PC-9 (cell line): ENCODE measurements at regions not wholly inside any gene's neighbourhood (a gene's known extent, or its start where the extent isn't known, plus 50 kb on each side); places are given as distances from the start of the nearest gene placed in this dataset.
"Not testable (repeated sequence)": the region's sequence is repeated elsewhere in the genome, so short reads cannot be mapped to it uniquely, and the experiment has no call there.

Source experiments
- BruUV-seq: library from RNA; stranded (reverse); fragments of 400-500 nt; replicated peaks from 2 replicates; lab custom pipeline; 2021; lab: Mats Ljungman, UMichigan
- CTCF ChIA-PET: fragments of 300-600 bp; sonication (Branson Sonifier 250); formaldehyde crosslinking; loops from one replicate; lab custom pipeline; 2022; ENCODE audit warnings: antibody characterized with exemption; lab: Charles Lee
- POLR2A ChIA-PET: fragments of 300-600 bp; sonication (Branson Sonifier 250); formaldehyde crosslinking; loops from one replicate; lab custom pipeline; 2022; ENCODE audit warnings: antibody characterized with exemption; ENCODE audit not compliant: unreplicated experiment; lab: Charles Lee
- DNase-seq, 2 experiments: peaks; one replicate each; pipeline versions ENCODE4 v3.0.0 to v3.0.0-alpha.2; 2015 to 2022; ENCODE audit warnings: mixed read lengths in 1 of 2
- H2AFZ ChIP-seq: fragments of 200-600 bp; sonication (generic); 2 replicates; pipeline ENCODE4 v1.8.1; 2017; ENCODE audit warnings: antibody characterized with exemption
- H3F3A ChIP-seq: fragments of 200-600 bp; sonication (generic); 2 replicates; pipeline ENCODE4 v1.8.1; 2017; ENCODE audit warnings: antibody characterized with exemption, mild to moderate bottlenecking, low read depth; ENCODE audit not compliant: insufficient read depth
- H3K27ac ChIP-seq: fragments of 200-600 bp; sonication (generic); 2 replicates; pipeline ENCODE4 v1.6.1; 2016; ENCODE audit warnings: mixed run types
- H3K27me3 ChIP-seq: fragments of 200-600 bp; sonication (generic); 2 replicates; pipeline ENCODE4 v1.6.1; 2016; ENCODE audit warnings: low read depth, mixed run types; ENCODE audit not compliant: insufficient read depth
- H3K36me3 ChIP-seq: fragments of 200-600 bp; sonication (generic); 2 replicates; pipeline ENCODE4 v1.6.1; 2016; ENCODE audit warnings: low read depth, mixed run types
- H3K4me1 ChIP-seq: fragments of 200-600 bp; sonication (generic); replicated peaks from 2 replicates; pipeline ENCODE4 v1.6.1; 2016; ENCODE audit warnings: mixed run types; ENCODE audit not compliant: insufficient read depth
- H3K4me2 ChIP-seq: fragments of 200-600 bp; sonication (generic); 2 replicates; pipeline ENCODE4 v1.6.1; 2017; ENCODE audit warnings: mixed run types
- H3K4me3 ChIP-seq: fragments of 200-600 bp; sonication (generic); 2 replicates; pipeline ENCODE4 v1.6.1; 2016; ENCODE audit warnings: mixed run types
- H3K79me2 ChIP-seq: fragments of 200-600 bp; sonication (generic); 2 replicates; pipeline ENCODE4 v1.6.1; 2017; ENCODE audit warnings: low read depth, mixed run types
- H3K9me2 ChIP-seq: fragments of 200-600 bp; sonication (generic); 2 replicates; pipeline ENCODE4 v1.8.1; 2017; ENCODE audit warnings: mild to moderate bottlenecking; ENCODE audit not compliant: insufficient read depth
- H3K9me3 ChIP-seq: fragments of 200-600 bp; sonication (generic); 2 replicates; pipeline ENCODE4 v1.8.1; 2016; ENCODE audit warnings: low read depth; ENCODE audit not compliant: insufficient read depth
- H4K20me1 ChIP-seq: fragments of 200-600 bp; sonication (generic); 2 replicates; pipeline ENCODE4 v1.8.1; 2017; ENCODE audit not compliant: insufficient read depth
- EZH2 ChIP-seq: fragments of 200-600 bp; sonication (generic); IDR thresholded peaks from 2 replicates; pipeline ENCODE4 v1.8.0; 2017; ENCODE audit warnings: antibody characterized with exemption, low read depth
- intact Hi-C: fragments of 100-400 bp; cut with micrococcal nuclease; formaldehyde crosslinking; loops from one replicate; pipeline ENCODE4 v1.10.0; 2022; ENCODE audit not compliant: unreplicated experiment
- TF ChIP-seq, protein P1 (sequence below): fragments of 200-600 bp; sonication (generic); conservative IDR thresholded peaks from 2 replicates; pipeline ENCODE4 v1.6.1; 2017; ENCODE audit warnings: mixed run types, antibody characterized with exemption, mild to moderate bottlenecking, moderate library complexity

GRCh38 chr16:50489182-50489581 lies 59.0 kb upstream of the NKD1 start:
- TF ChIP-seq, protein P1, sequence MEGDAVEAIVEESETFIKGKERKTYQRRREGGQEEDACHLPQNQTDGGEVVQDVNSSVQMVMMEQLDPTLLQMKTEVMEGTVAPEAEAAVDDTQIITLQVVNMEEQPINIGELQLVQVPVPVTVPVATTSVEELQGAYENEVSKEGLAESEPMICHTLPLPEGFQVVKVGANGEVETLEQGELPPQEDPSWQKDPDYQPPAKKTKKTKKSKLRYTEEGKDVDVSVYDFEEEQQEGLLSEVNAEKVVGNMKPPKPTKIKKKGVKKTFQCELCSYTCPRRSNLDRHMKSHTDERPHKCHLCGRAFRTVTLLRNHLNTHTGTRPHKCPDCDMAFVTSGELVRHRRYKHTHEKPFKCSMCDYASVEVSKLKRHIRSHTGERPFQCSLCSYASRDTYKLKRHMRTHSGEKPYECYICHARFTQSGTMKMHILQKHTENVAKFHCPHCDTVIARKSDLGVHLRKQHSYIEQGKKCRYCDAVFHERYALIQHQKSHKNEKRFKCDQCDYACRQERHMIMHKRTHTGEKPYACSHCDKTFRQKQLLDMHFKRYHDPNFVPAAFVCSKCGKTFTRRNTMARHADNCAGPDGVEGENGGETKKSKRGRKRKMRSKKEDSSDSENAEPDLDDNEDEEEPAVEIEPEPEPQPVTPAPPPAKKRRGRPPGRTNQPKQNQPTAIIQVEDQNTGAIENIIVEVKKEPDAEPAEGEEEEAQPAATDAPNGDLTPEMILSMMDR = no peak
- TF ChIP-seq EZH2 = no peak
- H2AFZ ChIP-seq = no peak overlapping the region
- no TSS peak for BruUV-seq
- no peaks in the 10 kb centered on the region for H3K79me2 ChIP-seq
- H3F3A ChIP-seq = no peaks in the 10 kb centered on the region
- H3K4me2 ChIP-seq = no peak overlapping the region
- H3K27me3 ChIP-seq = no peaks in the 10 kb centered on the region
- H3K27ac ChIP-seq = no peak overlapping the region
- ChIA-PET POLR2A (no interaction called here), CTCF (no interaction called here)
- no peak overlapping the region for H3K4me3 ChIP-seq
- no peaks in the 10 kb centered on the region for H3K36me3 ChIP-seq
- no peaks in the 10 kb centered on the region for H4K20me1 ChIP-seq
- H3K9me2 ChIP-seq = no peaks in the 10 kb centered on the region
- intact Hi-C loops = no loop called here
- H3K4me1 ChIP-seq = no peaks in the 10 kb centered on the region
- H3K9me3 ChIP-seq = peaks cover 4% of the 10 kb centered on the region; the same call in 1 of the 2 replicates
- no peak for DNase-seq

GRCh38 chr16:50487528-50487927 lies 60.7 kb upstream of the NKD1 start:
- Histone ChIP-seq H3K27ac (no peak overlapping the region), H3K27me3 (no peaks in the 10 kb centered on the region), H3K79me2 (no peaks in the 10 kb centered on the region), H3K4me1 (no peaks in the 10 kb centered on the region), H3K9me3 (peaks cover 4% of the 10 kb centered on the region; the same call in 1 of the 2 replicates), H2AFZ (no peak overlapping the region), H3F3A (no peaks in the 10 kb centered on the region), H3K36me3 (no peaks in the 10 kb centered on the region), H3K4me3 (no peak overlapping the region), H3K9me2 (no peaks in the 10 kb centered on the region), H3K4me2 (no peak overlapping the region), H4K20me1 (no peaks in the 10 kb centered on the region)
- DNase-seq = no peak
- no TSS peak for BruUV-seq
- ChIA-PET CTCF (no interaction called here), POLR2A (no interaction called here)
- intact Hi-C loops = no loop called here
- TF ChIP-seq EZH2 = no peak
- TF ChIP-seq, protein P1 = no peak

DNA sequence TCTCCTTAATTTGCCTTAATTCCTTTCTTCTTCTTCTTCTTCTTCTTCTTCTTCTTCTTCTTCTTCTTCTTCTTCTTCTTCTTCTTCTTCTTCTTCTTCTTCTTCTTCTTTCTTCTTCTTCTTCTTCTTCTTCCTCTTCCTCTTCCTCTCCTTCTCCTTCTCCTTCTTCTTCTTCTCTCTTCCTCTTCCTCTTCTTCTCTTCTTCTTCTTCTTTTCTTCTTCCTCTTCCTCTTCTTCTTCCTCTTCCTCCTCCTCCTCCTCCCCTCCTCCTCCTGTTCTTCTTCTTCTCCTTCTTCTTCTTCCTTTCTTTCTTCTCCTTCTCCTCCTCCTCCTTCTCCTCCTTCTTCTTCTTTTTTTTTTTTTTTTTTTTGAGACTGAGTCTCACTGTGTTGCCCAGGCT lies 62.0 kb upstream of the NKD1 start:
- H3K79me2 ChIP-seq, BruUV-seq, H3F3A ChIP-seq, H3K27ac ChIP-seq, intact Hi-C loops, H3K27me3 ChIP-seq, H3K36me3 ChIP-seq, CTCF ChIA-PET, H3K9me3 ChIP-seq, H3K4me1 ChIP-seq, H3K4me2 ChIP-seq, H2AFZ ChIP-seq, H3K9me2 ChIP-seq, DNase-seq, H3K4me3 ChIP-seq, H4K20me1 ChIP-seq, POLR2A ChIA-PET: not testable (repeated sequence)

- POLR2A ChIA-PET = no interaction called here
- no TSS peak for BruUV-seq
- H3K36me3 ChIP-seq = no peaks in the 10 kb centered on the region
- CTCF ChIA-PET = no interaction called here
- no peaks in the 10 kb centered on the region for H3K4me1 ChIP-seq
- H3K9me3 ChIP-seq = peaks cover 4% of the 10 kb centered on the region; the same call in 1 of the 2 replicates
- no peak overlapping the region for H3K4me2 ChIP-seq
- no peaks in the 10 kb centered on the region for H3K79me2 ChIP-seq
- DNase-seq = no peak
- no peak overlapping the region for H2AFZ ChIP-seq
- H3F3A ChIP-seq = no peaks in the 10 kb centered on the region
- no peak overlapping the region for H3K27ac ChIP-seq
- intact Hi-C loops = no loop called here
- no peaks in the 10 kb centered on the region for H3K27me3 ChIP-seq
- no peak overlapping the region for H3K4me3 ChIP-seq
- H3K9me2 ChIP-seq = no peaks in the 10 kb centered on the region
- no peaks in the 10 kb centered on the region for H4K20me1 ChIP-seq
- no peak for TF ChIP-seq EZH2
- TF ChIP-seq, protein P1 = no peak
These were observed 63.0 kb upstream of the NKD1 start for GRCh38 chr16:50485232-50485631.
